GM12872 (cell line): ENCODE measurements at regions not wholly inside any gene's neighbourhood (a gene's known extent, or its start where the extent isn't known, plus 50 kb on each side); places are given as distances from the start of the nearest gene placed in this dataset.

Source experiments
- CTCF ChIP-seq: IDR thresholded peaks from 3 replicates; pipeline ENCODE4 v1.5.1; 2011; ENCODE audit warnings: low read depth, mild to moderate bottlenecking, low read length, moderate library complexity; ENCODE audit not compliant: insufficient read depth

GRCh38 chr1:101100674-101101073, 75.1 kb upstream of the DPH5 start:
- TF ChIP-seq CTCF, result no peak

- no peak for TF ChIP-seq CTCF
These were observed 73.3 kb upstream of the DPH5 start for GRCh38 chr1:101098907-101099306.

GRCh38 chr1:101098327-101098726, 72.7 kb upstream of the DPH5 start:
- no peak for TF ChIP-seq CTCF

GRCh38 chr1:101089613-101090338, 64.2 kb upstream of the DPH5 start:
- no peak for TF ChIP-seq CTCF

GRCh38 chr1:101088431-101088830, 62.8 kb upstream of the DPH5 start:
- no peak for TF ChIP-seq CTCF

GRCh38 chr1:101086783-101087182, 61.2 kb upstream of the DPH5 start:
- TF ChIP-seq CTCF, result no peak

- no peak for TF ChIP-seq CTCF
These were observed 56.2 kb upstream of the DPH5 start for GRCh38 chr1:101081496-101082488.
